B cell (primary cell): ENCODE measurements at regions not wholly inside any gene's neighbourhood (a gene's known extent, or its start where the extent isn't known, plus 50 kb on each side); places are given as distances from the start of the nearest gene placed in this dataset.
"Not testable (repeated sequence)": the region's sequence is repeated elsewhere in the genome, so short reads cannot be mapped to it uniquely, and the experiment has no call there.

Experiments
- ATAC-seq: fragments of 200-7000 bp; cut with Tn5 transposase; one replicate; pipeline ENCODE4 v1.10.0; 2021; ENCODE audit warnings: low read depth, mild to moderate bottlenecking, moderate number of reproducible peaks, moderate library complexity
- CTCF ChIA-PET: fragments of 350-600 bp; sonication (Branson Sonifier 250); formaldehyde crosslinking; loops from one replicate; lab custom pipeline; 2021; ENCODE audit warnings: antibody characterized with exemption, inconsistent platforms; lab: Charles Lee
- POLR2A ChIA-PET: fragments of 350-600 bp; sonication (Branson Sonifier 250); formaldehyde crosslinking; loops from one replicate; lab custom pipeline; 2021; ENCODE audit warnings: antibody characterized with exemption; lab: Charles Lee
- DNase-seq: peaks from one replicate; pipeline ENCODE4 v3.0.0; 2013
- H2AFZ ChIP-seq: 2 replicates; pipeline ENCODE4 v1.6.1; 2012; ENCODE audit warnings: mild to moderate bottlenecking, low read depth, low read length; ENCODE audit not compliant: insufficient read depth, poor library complexity, severe bottlenecking
- H3K27ac ChIP-seq, 2 donors: 1 replicate in 1 of 2; 2 replicates in 1 of 2; pipeline ENCODE4 v1.5.1; 2012 to 2013; ENCODE audit warnings: low read length in 2 of 2, mild to moderate bottlenecking in 2 of 2, moderate library complexity in 1 of 2
- H3K27me3 ChIP-seq, 4 experiments: fragments of 200-600 bp in 1 of 4; sonication (generic) in 1 of 4; replicated peaks in 1 of 4; 1 replicate in 2 of 4; 2 replicates in 2 of 4; pipeline versions ENCODE4 v1.6.1 to v1.7.0; 2013 to 2016; ENCODE audit warnings: low read length in 3 of 4, mild to moderate bottlenecking in 2 of 4, mixed read lengths in 1 of 4, moderate library complexity in 1 of 4; ENCODE audit not compliant: insufficient read depth in 4 of 4, control insufficient read depth in 3 of 4; ENCODE audit errors: control extremely low read depth in 1 of 4
- H3K36me3 ChIP-seq, 2 experiments: replicated peaks in 1 of 2; 1 replicate in 1 of 2; 2 replicates in 1 of 2; pipeline versions ENCODE4 v1.6.1 to v1.7.1; 2013; ENCODE audit warnings: low read length in 1 of 2; ENCODE audit not compliant: insufficient read depth in 2 of 2, control insufficient read depth in 1 of 2; ENCODE audit errors: control extremely low read depth in 1 of 2, extremely low read depth in 1 of 2
- H3K4me1 ChIP-seq, 2 donors: fragments of 200-600 bp in 1 of 2; sonication (generic) in 1 of 2; 1 replicate in 1 of 2; 2 replicates in 1 of 2; pipeline versions ENCODE4 v1.5.1 to v1.6.1; 2013 to 2017; ENCODE audit warnings: low read length in 2 of 2; ENCODE audit not compliant: control insufficient read depth in 2 of 2, insufficient read depth in 2 of 2
- H3K4me2 ChIP-seq: replicated peaks from 2 replicates; pipeline ENCODE3; 2012; ENCODE audit warnings: mild to moderate bottlenecking, low read depth, low read length; ENCODE audit not compliant: poor library complexity, severe bottlenecking
- H3K4me3 ChIP-seq, 5 experiments: fragments of 200-600 bp in 1 of 5; sonication (generic) in 1 of 5; 1 replicate in 3 of 5; 2 replicates in 2 of 5; pipeline versions ENCODE4 v1.5.1 to v1.7.0; 2011 to 2016; ENCODE audit warnings: low read length in 4 of 5, mild to moderate bottlenecking in 4 of 5, low read depth in 2 of 5, control low read depth in 1 of 5, moderate library complexity in 1 of 5; ENCODE audit not compliant: insufficient read depth in 1 of 5; ENCODE audit errors: control extremely low read depth in 1 of 5, extremely low read depth in 1 of 5
- H3K79me2 ChIP-seq: fragments of 200-600 bp; sonication (generic); one replicate; pipeline ENCODE4 v1.6.0; 2016; ENCODE audit warnings: low read length; ENCODE audit not compliant: control insufficient read depth, insufficient read depth
- H3K9ac ChIP-seq: fragments of 200-600 bp; sonication (generic); 2 replicates; pipeline ENCODE4 v1.6.1; 2017; ENCODE audit warnings: mild to moderate bottlenecking, low read length, moderate library complexity
- H3K9me3 ChIP-seq, 3 donors: one replicate each; pipeline versions ENCODE4 v1.6.1 to v1.7.1; 2013; ENCODE audit warnings: low read length in 2 of 3; ENCODE audit not compliant: control insufficient read depth in 2 of 3, insufficient read depth in 1 of 3; ENCODE audit errors: control extremely low read depth in 1 of 3
- H4K20me1 ChIP-seq: 2 replicates; pipeline ENCODE4 v1.6.0; 2012; ENCODE audit warnings: mild to moderate bottlenecking, low read length; ENCODE audit not compliant: insufficient read depth, control insufficient read depth, poor library complexity, severe bottlenecking
- H3K27ac Mint-ChIP-seq: one replicate; pipeline ENCODE4 v1.8.0; 2021; ENCODE audit warnings: mixed read lengths
- H3K27me3 Mint-ChIP-seq: one replicate; pipeline ENCODE4 v1.8.0; 2021; ENCODE audit warnings: mixed read lengths
- H3K4me1 Mint-ChIP-seq: one replicate; pipeline ENCODE4 v1.8.0; 2021; ENCODE audit warnings: mixed read lengths
- H3K4me3 Mint-ChIP-seq: one replicate; pipeline ENCODE4 v1.8.0; 2021; ENCODE audit warnings: mixed read lengths
- H3K9me3 Mint-ChIP-seq: one replicate; pipeline ENCODE4 v1.8.0; 2022; ENCODE audit warnings: mixed read lengths; ENCODE audit not compliant: insufficient read depth
- CTCF ChIP-seq: fragments of 200-600 bp; IDR thresholded peaks from one replicate; pipeline ENCODE4 v1.8.0; 2022; ENCODE audit warnings: antibody characterized with exemption, mild to moderate bottlenecking
- EZH2 ChIP-seq: IDR thresholded peaks from 2 replicates; pipeline ENCODE4 v1.6.1; 2012; ENCODE audit warnings: borderline replicate concordance, low read depth, mild to moderate bottlenecking, moderate library complexity, low read length; ENCODE audit not compliant: insufficient read depth, poor library complexity, severe bottlenecking
- WGBS: methylation state at CpG from one replicate; pipeline ENCODE4 v1.1.5; 2013; ENCODE audit warnings: missing lambda C conversion rate; ENCODE audit not compliant: insufficient coverage; 5-methylcytosine and 5-hydroxymethylcytosine counted together
- intact Hi-C: fragments of 100-400 bp; cut with micrococcal nuclease; formaldehyde crosslinking; loops from one replicate; pipeline ENCODE4 v1.10.0; 2022

GRCh38 chr11:21727102-21727501 is 465.8 kb upstream of the ANO5 start:
- Histone ChIP-seq H4K20me1 (no peaks in the 10 kb centered on the region), H3K9me3 (peaks cover 0 to 3% (median 0%) of the 10 kb centered on the region in 3 donors), H3K27ac (no peak overlapping the region), H3K79me2 (no peaks in the 10 kb centered on the region), H3K4me3 (no peak overlapping the region), H3K27me3 (no peaks in the 10 kb centered on the region), H3K36me3 (no peaks in the 10 kb centered on the region), H3K4me1 (no peaks in the 10 kb centered on the region), H3K4me2 (no peak overlapping the region), H2AFZ (no peak overlapping the region), H3K9ac (no peak overlapping the region)
- CTCF ChIA-PET = no interaction called here
- Mint-ChIP-seq H3K4me3 (no peak overlapping the region), H3K27me3 (no peaks in the 10 kb centered on the region), H3K9me3 (peaks cover 3% of the 10 kb centered on the region), H3K4me1 (no peaks in the 10 kb centered on the region), H3K27ac (no peak overlapping the region)
- ATAC-seq (no peak), DNase-seq (no peak)
- intact Hi-C loops = no loop called here
- POLR2A ChIA-PET = no interaction called here
- TF ChIP-seq CTCF (no peak), EZH2 (no peak)
- 80% methylated on average over 1 of the region's 2 CpGs for WGBS

GRCh38 chr11:21736404-21736803 is 456.5 kb upstream of the ANO5 start:
- Histone ChIP-seq H2AFZ (no peak overlapping the region), H3K79me2 (no peaks in the 10 kb centered on the region), H3K9me3 (peaks cover 1 to 5% (median 2%) of the 10 kb centered on the region in 3 donors), H3K4me2 (no peak overlapping the region), H3K9ac (no peak overlapping the region), H4K20me1 (no peaks in the 10 kb centered on the region), H3K27me3 (no peaks in the 10 kb centered on the region), H3K4me3 (no peak overlapping the region), H3K36me3 (no peaks in the 10 kb centered on the region), H3K27ac (no peak overlapping the region), H3K4me1 (no peaks in the 10 kb centered on the region)
- intact Hi-C loops = no loop called here
- ChIA-PET CTCF (no interaction called here), POLR2A (no interaction called here)
- no peak for ATAC-seq
- no peaks in the 10 kb centered on the region for H3K27me3 Mint-ChIP-seq
- no peak for DNase-seq
- H3K4me3 Mint-ChIP-seq = no peak overlapping the region
- no peaks in the 10 kb centered on the region for H3K4me1 Mint-ChIP-seq
- no peak overlapping the region for H3K27ac Mint-ChIP-seq
- peaks cover 4% of the 10 kb centered on the region for H3K9me3 Mint-ChIP-seq
- no peak for TF ChIP-seq CTCF
- no CpG with 5 or more reads among the region's 1 CpG for WGBS

- H3K9me3 Mint-ChIP-seq, H3K36me3 ChIP-seq, H2AFZ ChIP-seq, H3K4me1 ChIP-seq, DNase-seq, H3K27me3 ChIP-seq, H3K9ac ChIP-seq, H3K79me2 ChIP-seq, ATAC-seq, intact Hi-C loops, H3K27me3 Mint-ChIP-seq, CTCF ChIA-PET, H4K20me1 ChIP-seq, POLR2A ChIA-PET, H3K9me3 ChIP-seq, H3K27ac Mint-ChIP-seq, H3K4me1 Mint-ChIP-seq, H3K4me2 ChIP-seq, H3K27ac ChIP-seq: not testable (repeated sequence)
- peak overlapping the region in 1 of 5 experiments; percentile 17 for H3K4me3 ChIP-seq
- H3K4me3 Mint-ChIP-seq = peak overlapping the region; percentile 51
- WGBS = 89% methylated on average over 33 of the region's 37 CpGs
These were observed 440.2 kb upstream of the ANO5 start for GRCh38 chr11:21752475-21753243.
